Breast epithelium (tissue), 4 donors: ENCODE measurements at regions not wholly inside any gene's neighbourhood (a gene's known extent, or its start where the extent isn't known, plus 50 kb on each side); places are given as distances from the start of the nearest gene placed in this dataset.

Source experiments
- DNase-seq, 2 donors: peaks; one replicate each; pipeline ENCODE4 v3.0.0-alpha.2; 2019; ENCODE audit warnings: low spot score in 2 of 2
- H3K27ac ChIP-seq, 2 donors: fragments of 200-600 bp; sonication (generic) in 1 of 2; one replicate each; pipeline ENCODE4 v1.5.1; 2016 to 2019; ENCODE audit warnings: mild to moderate bottlenecking in 1 of 2
- H3K27me3 ChIP-seq, 2 donors: fragments of 200-600 bp; sonication (generic) in 1 of 2; one replicate each; pipeline versions ENCODE4 v1.5.1 to v1.6.0; 2017 to 2019; ENCODE audit warnings: control low read depth in 1 of 2, mild to moderate bottlenecking in 1 of 2
- H3K36me3 ChIP-seq: fragments of 200-600 bp; one replicate; pipeline ENCODE4 v1.5.1; 2019
- H3K4me1 ChIP-seq, 2 donors: fragments of 200-600 bp; sonication (generic); one replicate each; pipeline ENCODE4 v1.5.1; 2016 to 2019; ENCODE audit warnings: control low read depth in 1 of 2
- H3K4me3 ChIP-seq, 3 donors: fragments of 200-600 bp; sonication (generic); 1 replicate in 2 of 3; 2 replicates in 1 of 3; pipeline ENCODE4 v1.5.1; 2016 to 2019; ENCODE audit warnings: mild to moderate bottlenecking in 3 of 3, moderate library complexity in 2 of 3
- H3K9me3 ChIP-seq, 2 donors: fragments of 200-600 bp; sonication (generic) in 1 of 2; one replicate each; pipeline ENCODE4 v1.5.1; 2016 to 2019; ENCODE audit warnings: control low read depth in 1 of 2
- CTCF ChIP-seq, 3 donors: fragments of 450-650 bp; IDR thresholded peaks; one replicate each; pipeline ENCODE4 v1.5.1; 2016 to 2017; ENCODE audit warnings: antibody characterized with exemption in 3 of 3, mild to moderate bottlenecking in 3 of 3, moderate library complexity in 3 of 3
- POLR2A ChIP-seq: fragments of 450-650 bp; IDR thresholded peaks from one replicate; pipeline ENCODE4 v1.6.1; 2016; ENCODE audit warnings: antibody characterized with exemption, mild to moderate bottlenecking, moderate library complexity
- POLR2AphosphoS5 ChIP-seq, 3 donors: sonication (generic); formaldehyde crosslinking; IDR thresholded peaks; one replicate each; pipeline ENCODE4 v1.6.1; 2017; ENCODE audit warnings: antibody characterized with exemption in 3 of 3
- intact Hi-C: fragments of 100-400 bp; cut with DNase I; formaldehyde crosslinking; loops from one replicate; pipeline ENCODE4 v1.15.1; 2023; ENCODE audit warnings: low total_unique reads

DNA sequence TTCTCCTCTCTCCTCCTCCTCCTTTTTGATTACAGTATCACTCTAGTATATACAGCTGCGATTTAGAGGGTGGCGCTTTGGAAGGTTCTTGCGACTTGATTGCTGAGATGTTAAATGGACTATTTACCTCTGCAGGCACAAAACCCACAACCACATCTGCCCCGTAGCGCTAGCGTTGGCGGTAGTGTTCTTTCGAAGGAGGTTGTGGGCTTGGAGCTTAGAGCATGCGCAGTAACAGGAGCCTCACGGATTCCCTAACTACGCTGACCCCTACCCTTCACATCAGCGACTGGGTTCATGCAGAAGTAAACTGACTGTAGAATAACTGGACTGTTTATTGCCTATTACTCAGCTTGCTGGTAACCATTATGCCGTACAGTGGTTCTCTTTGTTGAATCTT, 58.0 kb downstream of the CGGBP1 start:
- Histone ChIP-seq H3K36me3 (no peaks in the 10 kb centered on the region), H3K27ac (no peak overlapping the region), H3K4me3 (peak overlapping the region in 2 of 3 donors; percentile 17 to 53), H3K27me3 (no peaks in the 10 kb centered on the region), H3K9me3 (no peaks in the 10 kb centered on the region), H3K4me1 (no peaks in the 10 kb centered on the region)
- no peak for DNase-seq
- intact Hi-C loops: no loop called here
- TF ChIP-seq POLR2AphosphoS5 (IDR thresholded peaks at IDR 0.05) (no peak), CTCF (IDR thresholded peaks at IDR 0.05) (no peak), POLR2A (no peak)

DNA sequence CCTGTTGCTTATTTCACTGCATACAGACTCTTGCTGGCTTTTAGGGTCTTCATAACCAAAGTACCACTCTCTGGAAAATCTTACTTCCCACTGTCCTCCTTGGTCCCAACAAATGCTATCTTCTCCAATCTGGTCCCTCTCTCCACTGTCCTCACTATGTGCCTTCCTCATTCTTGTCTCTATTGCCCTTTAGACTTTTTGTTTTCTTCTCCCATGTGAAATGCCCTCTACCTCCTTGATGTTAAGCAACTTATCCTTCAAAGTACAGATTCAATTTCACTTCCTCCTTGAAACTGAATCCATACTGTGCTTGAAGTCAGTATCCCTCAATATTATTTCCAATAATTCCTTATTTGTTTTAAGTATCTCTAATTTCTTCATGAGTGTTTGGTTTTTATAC, 60.8 kb downstream of the CGGBP1 start:
- TF ChIP-seq POLR2A: no peak
- Histone ChIP-seq H3K27me3 (no peaks in the 10 kb centered on the region), H3K27ac (no peak overlapping the region), H3K9me3 (no peaks in the 10 kb centered on the region), H3K4me3 (no peak overlapping the region), H3K36me3 (no peaks in the 10 kb centered on the region), H3K4me1 (no peaks in the 10 kb centered on the region)
- no peak for DNase-seq
- intact Hi-C loops: no loop called here

- DNase-seq: no peak
These were observed 61.5 kb downstream of the CGGBP1 start for GRCh38 chr3:87997298-87997697.

DNA sequence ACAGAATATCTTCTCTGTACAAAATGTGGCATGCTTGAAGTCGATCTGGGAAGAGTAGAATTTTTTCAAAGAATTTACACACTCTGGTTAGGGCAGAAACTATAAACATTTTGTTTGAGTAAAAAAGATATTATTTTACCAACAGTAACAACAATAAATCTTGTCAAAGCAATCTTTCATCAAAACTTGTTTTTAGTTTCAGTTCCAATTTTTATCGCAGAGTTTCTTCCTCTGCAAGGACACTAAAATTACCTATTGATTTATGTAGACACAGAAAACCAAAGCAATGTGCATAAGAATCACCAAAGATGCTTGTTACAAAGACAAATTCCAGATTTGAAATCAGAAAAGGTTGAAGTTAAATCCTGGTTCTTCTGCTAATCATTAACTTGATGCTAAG, 61.9 kb downstream of the CGGBP1 start:
- no peak overlapping the region for H3K27ac ChIP-seq
- no peak overlapping the region for H3K4me3 ChIP-seq
- no peaks in the 10 kb centered on the region for H3K9me3 ChIP-seq
- intact Hi-C loops: no loop called here
- no peak for DNase-seq
- no peak for TF ChIP-seq POLR2AphosphoS5 (IDR thresholded peaks at IDR 0.05)
- TF ChIP-seq CTCF (IDR thresholded peaks at IDR 0.05): no peak
- TF ChIP-seq POLR2A: no peak
- no peaks in the 10 kb centered on the region for H3K36me3 ChIP-seq
- no peaks in the 10 kb centered on the region for H3K27me3 ChIP-seq
- no peaks in the 10 kb centered on the region for H3K4me1 ChIP-seq

More at GRCh38 chr3:87997298-87997697, 61.5 kb downstream of the CGGBP1 start:
- Histone ChIP-seq H3K27ac (no peak overlapping the region), H3K27me3 (no peaks in the 10 kb centered on the region), H3K36me3 (no peaks in the 10 kb centered on the region), H3K9me3 (no peaks in the 10 kb centered on the region), H3K4me3 (no peak overlapping the region), H3K4me1 (no peaks in the 10 kb centered on the region)
- intact Hi-C loops: no loop called here
- TF ChIP-seq POLR2AphosphoS5 (IDR thresholded peaks at IDR 0.05) (no peak), CTCF (IDR thresholded peaks at IDR 0.05) (no peak), POLR2A (no peak)

DNA sequence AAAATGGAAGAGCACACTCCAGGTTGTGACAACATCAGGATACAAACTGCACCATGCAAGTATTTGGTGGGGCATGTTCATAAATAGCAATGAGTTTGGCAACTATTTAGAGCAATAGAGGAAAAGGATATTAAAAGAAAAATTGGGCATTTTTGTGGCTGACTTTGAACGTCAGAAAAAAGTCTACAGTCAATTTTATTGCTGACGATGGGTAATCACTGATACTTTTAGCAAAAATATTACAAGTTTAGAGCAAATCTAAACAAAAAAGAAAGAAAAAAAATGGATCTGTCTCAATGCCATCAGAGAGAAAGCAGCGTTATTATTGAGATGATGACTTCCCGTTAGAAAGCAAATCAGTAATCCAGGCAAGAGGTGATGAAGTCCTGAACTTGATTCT, 65.2 kb downstream of the CGGBP1 start:
- Histone ChIP-seq H3K27me3 (no peaks in the 10 kb centered on the region), H3K27ac (no peak overlapping the region), H3K36me3 (no peaks in the 10 kb centered on the region), H3K9me3 (no peaks in the 10 kb centered on the region), H3K4me1 (no peaks in the 10 kb centered on the region), H3K4me3 (no peak overlapping the region)
- TF ChIP-seq CTCF (IDR thresholded peaks at IDR 0.05) (no peak), POLR2AphosphoS5 (IDR thresholded peaks at IDR 0.05) (no peak), POLR2A (no peak)
- intact Hi-C loops: no loop called here
- DNase-seq: no peak

GRCh38 chr3:87987952-87988351, 70.9 kb downstream of the CGGBP1 start:
- H3K4me3 ChIP-seq: no peak overlapping the region
- no peaks in the 10 kb centered on the region for H3K36me3 ChIP-seq
- no peak for DNase-seq
- H3K9me3 ChIP-seq: no peaks in the 10 kb centered on the region
- H3K4me1 ChIP-seq: no peaks in the 10 kb centered on the region
- TF ChIP-seq CTCF (IDR thresholded peaks at IDR 0.05): no peak
- TF ChIP-seq POLR2A: no peak
- no peaks in the 10 kb centered on the region for H3K27me3 ChIP-seq
- no peak overlapping the region for H3K27ac ChIP-seq
- intact Hi-C loops: no loop called here
